Stimulated activated CD4-positive, alpha-beta T cell treated with anti-CD3 and anti-CD28 coated beads, Interleukin-12 subunit alpha, Interleukin-12 subunit beta, amount 100 ng/mL, for 4 hours (primary cell): ENCODE measurements at regions not wholly inside any gene's neighbourhood (a gene's known extent, or its start where the extent isn't known, plus 50 kb on each side); places are given as distances from the start of the nearest gene placed in this dataset.
A peak's percentile ranks its signal among the peaks of the same experiment; 100 is the strongest.

Experiments used
- DNase-seq: peaks from one replicate; pipeline ENCODE4 v3.0.0-alpha.2; 2020

GRCh38 chr1:13926556-13926955 lies 226.6 kb downstream of the PRDM2 start:
- DNase-seq = no peak

DNA sequence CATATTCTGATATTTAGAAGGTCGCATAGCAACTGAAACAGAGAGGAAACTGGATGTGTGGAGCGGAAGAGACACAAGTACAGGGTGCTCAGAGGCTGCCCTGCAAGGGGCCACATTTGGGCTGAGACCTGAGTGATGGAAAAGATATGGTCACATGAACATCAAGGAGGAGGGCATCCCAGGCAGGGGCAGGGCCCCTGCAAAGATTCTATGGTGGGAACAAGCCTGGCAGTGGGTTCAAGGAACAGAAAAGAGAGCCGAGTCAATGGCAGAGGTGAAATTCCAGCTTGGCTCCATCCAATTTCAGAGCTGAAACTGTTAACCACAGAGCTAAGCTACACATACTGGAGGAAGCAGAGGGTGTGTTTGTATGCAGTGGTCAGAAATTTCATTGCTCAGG lies 227.7 kb downstream of the PRDM2 start:
- no peak for DNase-seq

DNA sequence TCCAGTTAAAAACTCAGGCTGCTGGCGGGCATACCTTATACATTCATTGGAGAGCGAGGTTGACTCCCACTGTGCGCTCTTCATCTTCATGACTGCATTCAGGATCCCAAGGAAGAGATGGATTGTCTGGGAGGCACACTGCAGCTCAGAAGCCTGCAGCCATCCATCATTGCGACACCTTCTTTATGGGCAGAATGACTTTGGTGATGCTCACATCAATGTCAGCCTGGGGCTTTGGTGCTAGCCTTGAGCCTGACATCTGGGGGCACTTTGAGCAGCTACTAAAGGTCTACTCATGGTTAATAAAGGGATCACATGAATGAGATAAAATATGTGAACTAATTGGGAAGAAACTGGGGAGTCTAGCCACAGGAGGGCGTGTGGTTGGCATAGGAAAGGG lies 229.3 kb downstream of the PRDM2 start:
- no peak for DNase-seq

DNA sequence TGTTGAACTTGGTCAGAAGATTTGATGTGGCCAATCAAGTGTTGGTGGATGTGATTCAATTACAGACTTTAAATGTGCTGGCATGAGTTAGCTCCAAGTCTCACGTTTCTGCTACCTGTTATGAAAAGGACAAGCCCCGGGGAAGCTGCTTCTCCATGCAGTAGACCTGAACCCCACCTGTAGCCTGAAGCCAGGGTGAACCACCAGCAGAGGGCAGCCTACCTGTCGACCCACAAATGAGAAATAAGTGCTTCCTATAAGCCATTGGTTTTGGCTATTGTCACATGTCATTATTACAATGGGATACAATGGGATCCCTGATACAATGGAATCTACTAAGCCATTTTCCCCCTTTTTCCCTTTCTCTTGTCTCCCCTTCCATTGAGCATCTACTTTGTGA lies 230.2 kb downstream of the PRDM2 start:
- DNase-seq = peak; percentile 10

GRCh38 chr1:13931226-13931625 lies 231.2 kb downstream of the PRDM2 start:
- no peak for DNase-seq

- no peak for DNase-seq
Observed at GRCh38 chr1:13935336-13935735, 235.3 kb downstream of the PRDM2 start.

GRCh38 chr1:13941315-13941714 lies 241.3 kb downstream of the PRDM2 start:
- DNase-seq = no peak

DNA sequence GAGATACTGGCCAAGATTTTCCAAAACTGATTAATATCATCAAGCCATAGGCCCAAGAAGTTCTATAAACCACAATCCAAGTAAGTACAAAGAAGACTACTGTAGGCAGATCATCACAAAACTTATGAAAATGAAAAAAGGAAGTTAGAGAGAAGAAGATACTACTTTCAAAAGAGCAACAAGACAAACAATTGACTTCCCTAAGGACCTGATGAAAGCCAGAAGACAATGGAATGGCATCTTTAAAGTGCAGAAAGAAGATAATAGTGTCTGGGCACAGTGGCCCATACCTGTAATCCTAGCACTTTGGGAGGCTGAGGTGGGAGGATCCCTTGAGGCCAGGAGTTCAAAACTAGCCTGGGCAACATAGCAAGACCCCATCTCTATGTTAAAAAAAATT lies 243.1 kb downstream of the PRDM2 start:
- no peak for DNase-seq

GRCh38 chr1:13945856-13946255 lies 245.9 kb downstream of the PRDM2 start:
- DNase-seq = no peak

- DNase-seq = no peak
Observed at GRCh38 chr1:13947658-13948057, 247.7 kb downstream of the PRDM2 start.

GRCh38 chr1:13948396-13948795 lies 248.4 kb downstream of the PRDM2 start:
- no peak for DNase-seq

DNA sequence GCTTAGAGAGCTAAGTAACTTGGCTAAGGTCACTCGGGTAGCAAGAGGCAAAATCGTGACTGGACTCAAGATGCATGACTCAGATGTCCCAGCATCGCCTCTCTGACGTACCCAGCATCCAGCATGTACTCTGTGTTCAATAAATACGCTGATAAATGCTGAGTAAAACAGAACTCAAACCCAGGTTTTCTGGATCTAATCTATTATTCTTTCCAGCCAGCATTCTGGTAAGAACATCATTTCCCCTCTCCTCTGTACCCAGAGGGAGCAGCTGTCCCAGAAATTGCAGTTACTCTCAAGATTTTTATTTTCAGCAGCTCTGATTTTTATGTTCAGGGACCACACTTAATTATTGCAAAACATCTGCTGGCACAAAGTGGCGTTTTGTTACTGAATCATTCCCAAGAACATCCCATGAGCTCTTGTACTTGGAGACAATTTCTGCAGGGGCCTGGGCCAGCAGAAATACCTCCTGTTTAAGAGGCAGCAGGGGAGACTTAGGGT lies 249.0 kb downstream of the PRDM2 start:
- DNase-seq = no peak

- DNase-seq = no peak
Observed at GRCh38 chr1:13949546-13949945, 249.6 kb downstream of the PRDM2 start.

DNA sequence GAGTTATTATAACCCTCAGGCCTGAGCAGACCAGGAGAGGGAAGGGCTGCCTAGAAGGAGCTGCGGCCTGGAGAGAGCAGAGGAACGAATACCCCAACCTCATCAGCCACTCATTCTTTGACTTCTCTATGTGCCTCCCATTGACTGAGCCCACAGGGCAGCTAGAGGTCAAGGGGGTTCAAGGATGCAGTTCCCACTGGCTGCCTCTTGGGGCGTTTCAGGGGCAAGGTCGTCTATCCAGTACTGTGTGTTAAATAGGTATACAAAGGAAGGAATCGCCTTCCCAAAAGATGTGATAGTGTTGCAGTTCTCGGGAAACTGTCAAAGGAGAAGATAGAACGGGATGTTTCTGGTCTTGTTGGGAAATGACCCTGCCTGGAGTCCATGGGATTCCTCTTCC lies 250.6 kb downstream of the PRDM2 start:
- DNase-seq = no peak

DNA sequence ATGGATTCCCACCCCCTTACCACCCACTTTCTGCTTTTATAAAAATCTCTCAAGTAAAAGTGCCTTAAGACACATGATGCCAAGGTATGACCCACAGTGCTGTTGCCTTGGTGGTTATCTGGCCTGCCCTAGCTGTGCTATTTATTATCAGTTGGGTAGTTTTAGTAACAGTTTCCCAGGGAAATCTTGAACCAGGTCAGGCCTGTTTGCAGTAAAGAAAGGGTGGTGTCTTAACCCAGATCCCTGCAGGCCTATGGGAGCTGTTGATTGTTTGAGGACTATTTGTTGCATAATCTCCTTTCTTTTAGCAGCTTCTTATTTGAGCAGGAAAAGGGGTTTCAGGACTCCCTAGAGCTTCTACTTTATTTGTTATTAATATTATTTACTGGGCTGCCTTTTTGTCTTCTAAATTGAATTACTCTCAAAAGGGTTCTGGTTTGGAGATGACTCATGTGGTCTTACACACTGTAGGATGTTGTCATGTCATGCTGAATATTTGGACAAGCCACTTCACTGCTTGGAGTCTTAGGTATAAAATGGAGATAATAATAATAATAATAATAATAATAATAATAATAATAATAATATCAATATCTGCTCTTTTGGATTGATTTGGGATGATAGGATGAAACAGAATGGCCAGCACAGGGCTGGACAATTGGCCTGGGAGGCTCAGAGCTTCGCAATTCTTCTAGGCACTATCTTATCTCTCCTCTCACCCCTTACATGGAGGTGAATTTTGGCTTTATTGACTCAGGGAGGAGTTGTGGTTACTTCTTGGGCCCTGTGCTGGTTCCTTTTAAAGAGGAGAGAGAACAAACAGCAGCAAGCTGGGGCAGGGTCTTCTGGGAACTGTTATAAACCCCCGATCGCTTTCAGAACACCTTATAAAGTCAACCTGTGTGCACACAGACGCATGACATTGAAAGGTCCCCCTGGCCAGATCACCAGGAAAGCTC lies 252.1 kb downstream of the PRDM2 start:
- DNase-seq = no peak

DNA sequence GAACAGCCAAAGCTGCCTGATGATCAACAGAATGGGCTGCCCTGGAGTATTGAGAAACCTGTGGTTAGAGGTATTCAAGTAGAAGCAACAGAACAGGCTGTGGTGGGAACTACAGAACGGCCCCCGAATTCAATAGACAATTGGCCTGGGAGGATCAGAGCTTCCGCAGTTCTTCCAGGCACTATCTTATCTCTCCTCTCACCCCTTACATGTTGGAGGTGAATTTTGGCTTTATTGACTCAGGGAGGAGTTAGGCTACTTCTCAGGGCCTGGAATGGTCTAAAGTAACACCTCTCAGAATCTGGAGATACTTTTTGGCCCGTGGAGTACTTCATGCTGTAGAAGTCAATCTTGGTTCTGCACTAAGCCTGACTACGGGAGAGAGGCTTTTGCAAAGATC lies 253.0 kb downstream of the PRDM2 start:
- DNase-seq = no peak

- DNase-seq = no peak
Observed at GRCh38 chr1:13956393-13956792, 256.4 kb downstream of the PRDM2 start.

DNA sequence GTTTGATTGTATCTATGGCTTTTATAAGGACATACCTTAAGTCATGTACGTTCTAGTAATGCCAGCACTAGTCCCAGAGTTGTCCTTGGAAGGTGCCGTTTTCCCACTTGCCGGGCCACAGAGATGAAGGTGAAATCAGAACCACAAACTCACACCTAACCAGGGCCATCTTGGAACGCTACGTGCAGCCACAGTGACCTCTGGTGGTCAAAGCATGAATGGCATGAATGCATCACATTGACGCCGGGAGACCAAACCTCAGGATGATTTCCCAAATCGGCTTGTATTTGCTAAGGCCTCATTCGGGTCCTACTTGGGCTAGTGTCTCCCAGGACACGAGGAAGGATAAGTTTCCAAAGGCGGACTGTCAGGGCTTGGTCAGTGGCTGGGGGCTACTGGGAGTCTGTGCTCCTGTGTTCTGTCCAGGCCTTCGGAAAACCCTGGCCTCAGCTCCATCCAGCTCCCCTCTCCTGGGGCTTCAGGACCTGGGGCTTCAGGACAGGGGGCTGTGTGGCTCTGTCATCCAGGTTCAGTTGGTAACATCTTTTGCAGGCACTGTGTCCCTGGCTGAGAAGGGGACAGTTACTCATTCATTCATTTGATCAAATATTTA lies 260.5 kb downstream of the PRDM2 start:
- DNase-seq = peak; percentile 64

GRCh38 chr1:13964768-13965167 lies 264.8 kb downstream of the PRDM2 start:
- DNase-seq = no peak

- DNase-seq = no peak
Observed at GRCh38 chr1:13965770-13966398, 265.9 kb downstream of the PRDM2 start.

- DNase-seq = no peak
Observed at GRCh38 chr1:13967707-13968106, 267.7 kb downstream of the PRDM2 start.

DNA sequence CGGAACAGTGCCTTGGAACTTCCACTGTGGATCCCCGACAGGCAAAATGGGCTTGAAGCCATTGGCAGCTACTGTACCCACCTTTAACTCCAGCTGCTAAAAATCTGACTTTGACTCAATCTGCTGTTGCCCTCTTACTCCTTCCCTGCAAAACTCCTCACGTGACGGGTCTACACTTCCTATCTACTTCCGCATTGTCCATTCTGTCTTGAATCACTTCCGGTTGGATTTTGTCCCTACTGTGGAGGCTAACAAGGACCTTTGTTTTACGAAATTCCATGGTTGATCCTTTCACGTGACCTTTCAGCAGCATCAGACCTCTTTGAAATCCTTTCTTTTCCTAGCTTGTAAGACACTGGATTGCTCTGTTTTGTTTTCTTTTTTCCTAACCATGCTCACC lies 268.4 kb downstream of the PRDM2 start:
- no peak for DNase-seq

- no peak for DNase-seq
Observed at GRCh38 chr1:13970631-13971247, 270.8 kb downstream of the PRDM2 start.
